HG02798 (cell line): ENCODE measurements at regions not wholly inside any gene's neighbourhood (a gene's known extent, or its start where the extent isn't known, plus 50 kb on each side); places are given as distances from the start of the nearest gene placed in this dataset.

Experiments
- ATAC-seq: cut with Tn5 transposase; IDR thresholded peaks from one replicate; pipeline ENCODE4 v1.9.1; 2021; ENCODE audit warnings: mild to moderate bottlenecking; ENCODE audit not compliant: unreplicated experiment, poor library complexity

- peak; percentile 95 for ATAC-seq
These were observed 385.9 kb downstream of the BMP4 start for GRCh38 chr14:53570411-53571387.

DNA sequence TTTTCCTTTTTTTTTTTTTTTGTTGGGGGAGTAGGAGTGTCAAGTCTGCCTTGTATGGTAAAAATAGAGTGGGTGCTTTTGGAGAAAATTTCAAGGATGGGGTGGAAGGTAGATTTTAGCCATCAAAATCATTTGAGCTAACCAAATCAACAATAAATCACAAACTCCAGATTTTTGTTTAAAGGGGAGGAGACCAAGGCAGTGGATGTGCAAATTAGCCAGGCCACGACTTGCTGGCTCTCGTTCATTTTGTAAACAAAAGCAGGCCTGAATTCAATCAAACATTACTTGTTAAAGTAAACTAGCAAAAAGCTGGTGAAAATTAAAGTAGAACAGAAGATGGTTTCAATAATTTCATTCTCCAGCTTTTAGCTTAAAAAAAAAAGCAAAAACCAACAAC lies 387.2 kb downstream of the BMP4 start:
- no peak for ATAC-seq

- no peak for ATAC-seq
These were observed 389.3 kb downstream of the BMP4 start for GRCh38 chr14:53567236-53567780.

GRCh38 chr14:53564870-53565269 lies 391.8 kb downstream of the BMP4 start:
- ATAC-seq = no peak

DNA sequence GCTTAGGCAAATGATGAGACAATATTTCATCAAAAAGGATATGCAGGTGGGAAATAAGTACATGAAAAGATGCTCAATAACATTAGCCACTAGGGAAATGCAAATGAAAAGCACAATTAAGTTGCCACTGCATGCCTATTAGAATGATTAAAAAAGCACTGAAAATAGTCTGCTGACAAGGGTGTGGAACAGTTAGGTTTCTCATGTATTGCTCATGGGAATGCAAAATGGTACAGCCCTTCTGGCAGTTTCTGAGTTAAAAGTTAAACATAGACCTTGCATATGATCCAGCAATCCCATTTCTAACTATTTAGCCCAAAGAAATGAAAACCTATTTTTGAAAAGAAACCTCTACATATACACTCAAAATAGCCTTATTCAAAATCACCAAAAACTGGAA lies 393.0 kb downstream of the BMP4 start:
- no peak for ATAC-seq

DNA sequence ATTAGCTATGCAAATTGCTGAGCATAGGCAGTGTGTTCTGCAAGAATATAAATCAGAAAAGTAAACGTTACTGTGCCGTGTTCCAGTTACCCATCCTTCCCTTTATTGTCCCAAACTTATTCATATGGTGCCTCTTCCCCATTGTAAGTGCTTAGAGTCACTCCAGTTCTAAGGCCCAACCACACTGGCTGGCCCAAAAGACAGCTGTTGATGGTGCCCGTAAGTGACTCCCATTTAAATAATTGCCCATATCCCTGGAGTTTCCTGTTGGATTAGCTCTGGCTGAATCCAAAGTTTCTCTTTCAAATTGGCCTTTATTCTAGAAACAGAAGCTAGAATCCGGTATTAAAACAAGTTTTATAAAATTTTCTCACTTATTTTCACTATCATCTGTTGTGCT lies 400.1 kb upstream of the DDHD1 start:
- ATAC-seq = no peak

GRCh38 chr14:53551862-53552261 lies 398.7 kb upstream of the DDHD1 start:
- ATAC-seq = no peak

GRCh38 chr14:53550776-53551175 lies 397.7 kb upstream of the DDHD1 start:
- ATAC-seq = no peak

GRCh38 chr14:53549956-53550355 lies 396.8 kb upstream of the DDHD1 start:
- no peak for ATAC-seq

- peak; percentile 53 for ATAC-seq
These were observed 394.5 kb upstream of the DDHD1 start for GRCh38 chr14:53547593-53547992.

DNA sequence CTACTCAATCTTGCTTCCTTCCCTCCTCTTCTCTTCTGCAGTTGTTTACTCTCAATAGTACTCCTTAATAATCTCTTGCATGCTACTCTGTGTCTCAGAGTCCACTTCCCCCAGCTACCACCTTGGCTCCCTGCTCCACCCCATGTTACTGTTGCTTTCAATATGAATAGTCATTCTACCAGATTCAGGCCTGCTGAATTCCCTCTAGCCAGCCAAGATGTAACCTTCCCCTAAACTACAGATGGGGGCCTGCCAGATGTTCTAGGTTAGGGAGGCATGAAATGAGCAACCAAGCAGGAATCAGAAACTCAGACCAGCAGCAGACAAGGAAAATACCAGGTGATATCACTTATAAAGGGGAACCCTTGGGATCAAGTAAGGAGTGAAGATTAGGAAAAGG lies 392.1 kb upstream of the DDHD1 start:
- ATAC-seq = peak; percentile 52

GRCh38 chr14:53542732-53543131 lies 389.6 kb upstream of the DDHD1 start:
- ATAC-seq = no peak

DNA sequence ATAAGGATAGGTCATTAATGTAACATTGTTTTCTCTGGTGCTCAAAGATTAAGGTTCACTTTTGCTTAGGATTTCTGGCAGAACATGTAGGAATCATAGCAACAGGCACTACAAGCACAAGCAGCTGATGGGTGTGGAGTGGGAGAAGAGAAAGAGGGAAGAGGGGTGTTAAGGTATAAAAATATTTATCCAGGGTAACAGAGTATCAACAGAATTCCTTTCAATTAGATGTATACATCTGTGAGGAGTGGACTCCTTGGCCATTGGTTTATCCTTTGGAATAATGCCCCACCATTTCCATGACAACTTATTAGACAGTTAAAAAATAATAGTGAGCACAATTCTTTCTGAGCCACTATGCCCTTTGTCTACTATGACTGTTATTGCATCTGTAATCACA lies 388.3 kb upstream of the DDHD1 start:
- no peak for ATAC-seq

- ATAC-seq = peak; percentile 84
These were observed 386.5 kb upstream of the DDHD1 start for GRCh38 chr14:53539489-53540126.

DNA sequence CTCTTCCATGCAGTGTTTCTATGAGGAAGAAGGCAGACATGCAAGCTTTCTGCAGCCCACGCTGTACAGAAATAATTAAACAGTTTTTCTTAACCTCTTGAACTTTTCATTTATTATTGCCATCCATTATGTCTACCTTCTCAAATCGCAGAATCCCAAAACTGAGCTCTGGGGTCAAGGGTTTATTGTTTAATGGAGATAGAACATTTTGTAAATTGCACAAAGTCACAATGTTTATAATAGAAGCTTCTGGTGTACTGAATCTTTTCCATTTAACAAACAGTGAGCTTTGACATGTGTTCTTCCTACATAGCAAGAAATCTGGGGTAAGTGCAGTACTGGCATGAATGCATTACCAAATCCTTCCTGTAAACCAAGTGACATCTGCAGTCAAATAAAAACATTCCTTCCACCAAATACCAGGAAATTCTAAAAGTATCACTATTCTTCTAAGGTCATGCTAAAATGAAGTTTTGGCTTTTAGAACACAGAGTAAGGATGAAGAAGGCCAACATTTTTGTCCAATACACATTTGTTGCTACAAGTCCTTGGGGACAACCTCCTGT lies 385.3 kb upstream of the DDHD1 start:
- ATAC-seq = no peak

GRCh38 chr14:53537422-53538315 lies 384.5 kb upstream of the DDHD1 start:
- no peak for ATAC-seq

DNA sequence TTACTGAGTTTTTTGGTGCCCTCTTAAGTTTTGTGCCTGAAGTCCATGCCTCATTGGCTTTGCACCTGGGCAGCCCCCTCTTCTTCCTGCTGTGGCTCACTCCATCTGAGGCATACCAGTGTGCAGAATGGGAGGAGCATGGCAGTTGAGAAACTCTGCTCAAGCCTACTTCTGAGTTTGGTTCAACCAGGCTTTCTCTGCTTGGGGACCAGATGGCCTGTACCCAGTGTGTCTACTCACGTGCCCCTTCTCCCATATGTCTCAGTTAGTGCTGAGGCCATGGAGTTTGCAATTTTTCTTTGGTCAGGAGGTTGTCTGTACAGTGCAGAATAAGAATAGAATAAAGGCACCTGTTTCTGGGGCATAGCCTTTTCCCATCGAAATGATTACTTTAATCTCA lies 383.3 kb upstream of the DDHD1 start:
- ATAC-seq = no peak

DNA sequence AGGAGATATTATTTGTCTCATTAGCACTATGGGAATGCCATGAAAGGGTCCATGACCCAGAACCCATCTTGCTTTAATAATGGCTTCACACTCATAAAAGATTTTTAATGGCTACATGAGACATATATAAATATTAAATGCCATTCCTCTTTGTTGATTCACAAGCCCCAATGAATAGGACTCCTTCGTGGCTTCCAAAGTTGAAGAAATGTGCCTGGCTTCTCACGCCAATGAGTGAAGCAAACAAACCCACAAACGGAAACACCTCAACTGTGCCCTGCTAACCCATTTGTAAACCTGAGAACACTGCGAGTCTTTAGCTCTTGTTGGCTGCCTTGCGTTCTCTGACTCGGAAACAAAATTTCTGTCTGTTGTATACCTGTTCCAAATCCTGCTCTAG lies 381.7 kb upstream of the DDHD1 start:
- no peak for ATAC-seq

- ATAC-seq = peak; percentile 77
These were observed 380.4 kb upstream of the DDHD1 start for GRCh38 chr14:53533384-53533970.

- peak; percentile 14 for ATAC-seq
These were observed 379.7 kb upstream of the DDHD1 start for GRCh38 chr14:53532853-53533252.
